ENCODE measurements at regions not wholly inside any gene's neighbourhood (a gene's known extent, or its start where the extent isn't known, plus 50 kb on each side); places are given as distances from the start of the nearest gene placed in this dataset.

GRCh38 chr2:53104263-53104662, 663.3 kb upstream of the CHAC2 start:
- H3K27ac ChIP-seq, result no peak overlapping the region
- H3K4me1 ChIP-seq, result no peaks in the 10 kb centered on the region
- H3K36me3 ChIP-seq, result no peaks in the 10 kb centered on the region
- no peak for TF ChIP-seq CTCF (IDR thresholded peaks at IDR 0.05)
- no peak for TF ChIP-seq POLR2A (IDR thresholded peaks at IDR 0.05)
- TF ChIP-seq POLR2AphosphoS5 (IDR thresholded peaks at IDR 0.05), result no peak
- TF ChIP-seq EP300 (IDR thresholded peaks at IDR 0.05), result no peak
- 83 to 86% methylated on average over 4 of the region's 4 CpGs for WGBS, 2 donors
- H3K9me3 ChIP-seq, result no peaks in the 10 kb centered on the region
- no peak for ATAC-seq (ENCODE audit: low FRiP score in 2 of 2)
- DNase-seq, result no peak
- no peaks in the 10 kb centered on the region for H3K27me3 ChIP-seq
- H3K4me3 ChIP-seq, result no peak overlapping the region

- H3K36me3 ChIP-seq, result no peaks in the 10 kb centered on the region
- no peak overlapping the region for H3K27ac ChIP-seq
- no peak overlapping the region for H3K4me3 ChIP-seq
- H3K27me3 ChIP-seq, result no peaks in the 10 kb centered on the region
- TF ChIP-seq CTCF (IDR thresholded peaks at IDR 0.05), result no peak
- TF ChIP-seq EP300 (IDR thresholded peaks at IDR 0.05), result no peak
- no peak for TF ChIP-seq POLR2AphosphoS5 (IDR thresholded peaks at IDR 0.05)
- TF ChIP-seq POLR2A (IDR thresholded peaks at IDR 0.05), result no peak
- ATAC-seq (ENCODE audit: low FRiP score in 2 of 2) (no peak), DNase-seq (no peak)
- H3K4me1 ChIP-seq, result no peaks in the 10 kb centered on the region
- no peaks in the 10 kb centered on the region for H3K9me3 ChIP-seq
Measured at GRCh38 chr2:53103679-53104078, 663.9 kb upstream of the CHAC2 start.

- no peaks in the 10 kb centered on the region for H3K4me1 ChIP-seq
- no peaks in the 10 kb centered on the region for H3K9me3 ChIP-seq
- H3K4me3 ChIP-seq, result no peak overlapping the region
- DNase-seq (no peak), ATAC-seq (ENCODE audit: low FRiP score in 2 of 2) (no peak)
- WGBS, 2 donors, result 64 to 71% methylated on average over 4 of the region's 4 CpGs
- TF ChIP-seq EP300 (IDR thresholded peaks at IDR 0.05) (no peak), POLR2A (IDR thresholded peaks at IDR 0.05) (no peak), CTCF (IDR thresholded peaks at IDR 0.05) (no peak), POLR2AphosphoS5 (IDR thresholded peaks at IDR 0.05) (no peak)
- no peaks in the 10 kb centered on the region for H3K36me3 ChIP-seq
- H3K27ac ChIP-seq, result no peak overlapping the region
- no peaks in the 10 kb centered on the region for H3K27me3 ChIP-seq
Measured at GRCh38 chr2:53098696-53099078, 668.9 kb upstream of the CHAC2 start.

GRCh38 chr2:53096351-53096750, 671.3 kb upstream of the CHAC2 start:
- 76 to 80% methylated on average over 4 of the region's 4 CpGs for WGBS, 2 donors
- no peaks in the 10 kb centered on the region for H3K9me3 ChIP-seq
- H3K27ac ChIP-seq, result no peak overlapping the region
- no peaks in the 10 kb centered on the region for H3K36me3 ChIP-seq
- H3K4me1 ChIP-seq, result no peaks in the 10 kb centered on the region
- TF ChIP-seq POLR2AphosphoS5 (IDR thresholded peaks at IDR 0.05) (no peak), CTCF (IDR thresholded peaks at IDR 0.05) (no peak), POLR2A (IDR thresholded peaks at IDR 0.05) (no peak), EP300 (IDR thresholded peaks at IDR 0.05) (no peak)
- no peak overlapping the region for H3K4me3 ChIP-seq
- DNase-seq (no peak), ATAC-seq (ENCODE audit: low FRiP score in 2 of 2) (no peak)
- H3K27me3 ChIP-seq, result no peaks in the 10 kb centered on the region

- H3K36me3 ChIP-seq, result no peaks in the 10 kb centered on the region
- no peaks in the 10 kb centered on the region for H3K27me3 ChIP-seq
- 66 to 71% methylated on average over 1 of the region's 1 CpG for WGBS, 2 donors
- no peaks in the 10 kb centered on the region for H3K4me1 ChIP-seq
- DNase-seq (no peak), ATAC-seq (ENCODE audit: low FRiP score in 2 of 2) (no peak)
- no peak for TF ChIP-seq CTCF (IDR thresholded peaks at IDR 0.05)
- no peak for TF ChIP-seq POLR2AphosphoS5 (IDR thresholded peaks at IDR 0.05)
- no peak for TF ChIP-seq EP300 (IDR thresholded peaks at IDR 0.05)
- no peak for TF ChIP-seq POLR2A (IDR thresholded peaks at IDR 0.05)
- no peaks in the 10 kb centered on the region for H3K9me3 ChIP-seq
- no peak overlapping the region for H3K27ac ChIP-seq
- no peak overlapping the region for H3K4me3 ChIP-seq
Measured at GRCh38 chr2:53095664-53096063, 671.9 kb upstream of the CHAC2 start.
